Stimulated activated naive CD8-positive, alpha-beta T cell treated with anti-CD3 and anti-CD28 coated beads, Interleukin-15, amount 100 ng/mL, for 72 hours (primary cell): ENCODE measurements at regions not wholly inside any gene's neighbourhood (a gene's known extent, or its start where the extent isn't known, plus 50 kb on each side); places are given as distances from the start of the nearest gene placed in this dataset.

Experiments
- ATAC-seq: fragments of 150-1000 bp; cut with Tn5 transposase; 2 replicates; pipeline ENCODE4 v1.10.0; 2021; ENCODE audit warnings: mild to moderate bottlenecking, moderate library complexity
- DNase-seq, 2 donors: peaks; one replicate each; pipeline ENCODE4 v3.0.0; 2021 to 2022
- H3K27ac Mint-ChIP-seq, 2 donors: one replicate each; pipeline ENCODE4 v1.8.0; 2022; ENCODE audit warnings: mild to moderate bottlenecking in 2 of 2, mixed read lengths in 2 of 2, moderate library complexity in 2 of 2
- H3K27me3 Mint-ChIP-seq: one replicate; pipeline ENCODE4 v1.8.0; 2022; ENCODE audit warnings: mixed read lengths
- H3K4me1 Mint-ChIP-seq: one replicate; pipeline ENCODE4 v1.8.0; 2022; ENCODE audit warnings: mild to moderate bottlenecking, mixed read lengths
- H3K4me3 Mint-ChIP-seq, 2 donors: one replicate each; pipeline ENCODE4 v1.8.0; 2022; ENCODE audit warnings: mild to moderate bottlenecking in 2 of 2, mixed read lengths in 2 of 2, moderate library complexity in 1 of 2
- H3K9me3 Mint-ChIP-seq, 2 donors: one replicate each; pipeline ENCODE4 v1.8.0; 2022; ENCODE audit warnings: mixed read lengths in 2 of 2

DNA sequence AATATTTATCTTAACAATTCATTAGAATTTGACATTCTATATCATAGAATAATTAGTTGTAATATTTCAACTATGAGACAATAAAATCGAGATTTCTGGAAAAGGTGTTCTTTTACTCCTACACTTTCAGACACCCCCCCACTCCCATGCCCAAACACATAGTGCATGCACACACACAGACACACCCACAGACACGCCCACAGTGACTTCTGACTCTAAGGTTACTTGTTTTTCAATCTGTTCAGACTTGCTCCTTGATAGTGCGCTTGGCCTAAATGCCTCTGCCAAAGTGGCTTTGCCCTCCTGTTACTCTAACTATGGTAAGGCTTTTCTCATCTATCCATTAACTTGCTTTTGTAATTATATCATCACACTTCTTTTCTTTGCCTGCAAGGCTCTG is 144.0 kb upstream of the PPP1R3A start:
- Mint-ChIP-seq H3K27ac (no peak overlapping the region), H3K9me3 (peaks cover 4 to 5% of the 10 kb centered on the region in 2 donors), H3K4me3 (no peak overlapping the region), H3K4me1 (no peaks in the 10 kb centered on the region), H3K27me3 (peaks cover 5% of the 10 kb centered on the region)
- ATAC-seq (no peak), DNase-seq (no peak)

GRCh38 chr7:114051871-114052331 is 133.1 kb upstream of the PPP1R3A start:
- peaks cover 9% of the 10 kb centered on the region for H3K4me1 Mint-ChIP-seq
- no peak overlapping the region for H3K4me3 Mint-ChIP-seq
- H3K27ac Mint-ChIP-seq: no peak overlapping the region
- H3K27me3 Mint-ChIP-seq: no peaks in the 10 kb centered on the region
- peaks cover 4 to 7% of the 10 kb centered on the region in 2 donors for H3K9me3 Mint-ChIP-seq
- DNase-seq (no peak), ATAC-seq (no peak)

- Mint-ChIP-seq H3K4me1 (peaks cover 9% of the 10 kb centered on the region), H3K9me3 (no peaks in the 10 kb centered on the region), H3K27me3 (no peaks in the 10 kb centered on the region), H3K27ac (no peak overlapping the region), H3K4me3 (no peak overlapping the region)
- no peak for ATAC-seq
- DNase-seq: no peak
These were observed 131.8 kb upstream of the PPP1R3A start for GRCh38 chr7:114050571-114050970.

GRCh38 chr7:114048386-114049235 is 129.8 kb upstream of the PPP1R3A start:
- DNase-seq (no peak), ATAC-seq (peak; percentile 51)
- H3K4me3 Mint-ChIP-seq: peak overlapping the region; percentile 66 to 72
- peak overlapping the region in 1 of 2 donors; percentile 80 for H3K27ac Mint-ChIP-seq
- H3K4me1 Mint-ChIP-seq: peaks cover 9% of the 10 kb centered on the region
- H3K27me3 Mint-ChIP-seq: no peaks in the 10 kb centered on the region
- H3K9me3 Mint-ChIP-seq: no peaks in the 10 kb centered on the region

- Mint-ChIP-seq H3K27ac (peak overlapping the region in 1 of 2 donors; percentile 73), H3K4me3 (peak overlapping the region; percentile 66 to 72), H3K9me3 (no peaks in the 10 kb centered on the region), H3K4me1 (peaks cover 9% of the 10 kb centered on the region), H3K27me3 (no peaks in the 10 kb centered on the region)
- no peak for DNase-seq
- ATAC-seq: peak; percentile 75
These were observed 129.1 kb upstream of the PPP1R3A start for GRCh38 chr7:114047889-114048288.

- Mint-ChIP-seq H3K9me3 (no peaks in the 10 kb centered on the region), H3K27me3 (no peaks in the 10 kb centered on the region), H3K27ac (no peak overlapping the region), H3K4me3 (no peak overlapping the region), H3K4me1 (no peaks in the 10 kb centered on the region)
- no peak for ATAC-seq
- DNase-seq: no peak
These were observed 114.7 kb upstream of the PPP1R3A start for GRCh38 chr7:114033475-114033874.

- Mint-ChIP-seq H3K9me3 (no peaks in the 10 kb centered on the region), H3K4me1 (no peaks in the 10 kb centered on the region), H3K27me3 (no peaks in the 10 kb centered on the region), H3K27ac (no peak overlapping the region), H3K4me3 (no peak overlapping the region)
- DNase-seq: peak in 1 of 2 donors; percentile 7
- no peak for ATAC-seq
These were observed 107.8 kb upstream of the PPP1R3A start for GRCh38 chr7:114026486-114027089.

GRCh38 chr7:114021135-114021534 is 102.3 kb upstream of the PPP1R3A start:
- no peaks in the 10 kb centered on the region for H3K27me3 Mint-ChIP-seq
- H3K9me3 Mint-ChIP-seq: no peaks in the 10 kb centered on the region
- H3K4me3 Mint-ChIP-seq: no peak overlapping the region
- no peaks in the 10 kb centered on the region for H3K4me1 Mint-ChIP-seq
- H3K27ac Mint-ChIP-seq: no peak overlapping the region
- ATAC-seq (no peak), DNase-seq (no peak)

- H3K4me3 Mint-ChIP-seq: no peak overlapping the region
- DNase-seq (no peak), ATAC-seq (no peak)
- H3K27me3 Mint-ChIP-seq: no peaks in the 10 kb centered on the region
- no peak overlapping the region for H3K27ac Mint-ChIP-seq
- H3K9me3 Mint-ChIP-seq: peaks cover 4 to 14% of the 10 kb centered on the region in 2 donors
- H3K4me1 Mint-ChIP-seq: no peaks in the 10 kb centered on the region
These were observed 89.9 kb upstream of the PPP1R3A start for GRCh38 chr7:114008696-114009095.

DNA sequence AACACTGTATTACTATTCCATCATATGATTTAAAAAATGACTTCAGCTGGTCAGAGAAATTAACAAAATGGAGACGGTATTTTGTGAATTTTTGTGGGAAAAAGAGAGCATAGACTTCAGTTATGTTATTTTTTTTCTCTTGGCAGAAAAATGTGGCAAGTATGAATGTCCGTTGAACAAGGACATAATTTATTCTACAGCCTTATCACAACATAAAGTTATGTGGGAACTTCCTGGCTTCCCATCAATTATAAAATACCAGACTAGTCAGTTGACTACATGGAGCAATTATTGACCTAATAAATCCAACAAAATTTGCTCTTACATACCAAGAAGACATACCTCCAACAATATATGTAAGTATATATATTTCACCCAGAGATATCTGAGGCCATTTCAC is 88.6 kb upstream of the PPP1R3A start:
- peaks cover 13 to 27% of the 10 kb centered on the region in 2 donors for H3K9me3 Mint-ChIP-seq
- DNase-seq (no peak), ATAC-seq (no peak)
- H3K4me3 Mint-ChIP-seq: no peak overlapping the region
- H3K27ac Mint-ChIP-seq: no peak overlapping the region
- no peaks in the 10 kb centered on the region for H3K27me3 Mint-ChIP-seq
- H3K4me1 Mint-ChIP-seq: no peaks in the 10 kb centered on the region

DNA sequence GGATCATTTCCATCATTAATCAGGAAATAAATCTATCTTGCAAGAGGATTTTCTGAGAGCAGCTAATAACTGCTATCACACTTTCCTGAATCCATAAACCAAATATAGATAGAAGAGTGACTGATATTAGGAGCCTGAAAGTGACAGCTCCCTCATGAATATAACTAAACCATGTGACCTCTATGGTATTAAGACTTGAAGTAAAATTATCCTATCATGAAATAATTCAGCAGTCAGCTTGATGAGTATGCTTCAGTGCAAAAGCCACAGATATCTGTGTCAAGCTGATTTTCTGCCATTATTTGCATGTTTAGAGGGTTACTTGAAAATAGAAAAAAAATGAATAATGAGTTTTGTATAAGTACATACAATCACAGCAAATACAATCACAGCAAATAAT is 80.1 kb upstream of the PPP1R3A start:
- ATAC-seq: no peak
- Mint-ChIP-seq H3K9me3 (peaks cover 18 to 31% of the 10 kb centered on the region in 2 donors), H3K27me3 (no peaks in the 10 kb centered on the region), H3K27ac (no peak overlapping the region), H3K4me1 (no peaks in the 10 kb centered on the region), H3K4me3 (no peak overlapping the region)
- no peak for DNase-seq

DNA sequence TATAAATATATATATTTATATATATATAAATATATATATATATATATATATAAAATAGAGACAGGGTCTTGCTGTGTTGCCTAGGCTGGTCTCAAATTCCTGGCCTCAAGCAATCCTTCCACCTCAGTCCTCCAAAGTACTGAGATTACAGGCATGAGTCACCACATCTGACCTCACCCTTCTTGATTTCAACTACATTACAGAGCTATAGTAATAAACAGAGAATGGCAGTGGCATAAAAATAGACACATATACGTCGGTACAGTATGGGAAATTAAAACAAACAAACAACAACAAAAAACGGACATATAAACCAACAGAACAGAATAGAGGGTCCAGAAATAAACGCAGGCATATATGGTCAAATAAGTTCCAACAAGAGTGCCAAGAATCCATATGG is 77.6 kb upstream of the PPP1R3A start:
- DNase-seq (no peak), ATAC-seq (no peak)
- no peak overlapping the region for H3K4me3 Mint-ChIP-seq
- no peaks in the 10 kb centered on the region for H3K4me1 Mint-ChIP-seq
- no peak overlapping the region for H3K27ac Mint-ChIP-seq
- no peaks in the 10 kb centered on the region for H3K27me3 Mint-ChIP-seq
- peaks cover 5 to 6% of the 10 kb centered on the region in 2 donors for H3K9me3 Mint-ChIP-seq

GRCh38 chr7:113986216-113986615 is 67.4 kb upstream of the PPP1R3A start:
- H3K27me3 Mint-ChIP-seq: no peaks in the 10 kb centered on the region
- no peak for ATAC-seq

DNA sequence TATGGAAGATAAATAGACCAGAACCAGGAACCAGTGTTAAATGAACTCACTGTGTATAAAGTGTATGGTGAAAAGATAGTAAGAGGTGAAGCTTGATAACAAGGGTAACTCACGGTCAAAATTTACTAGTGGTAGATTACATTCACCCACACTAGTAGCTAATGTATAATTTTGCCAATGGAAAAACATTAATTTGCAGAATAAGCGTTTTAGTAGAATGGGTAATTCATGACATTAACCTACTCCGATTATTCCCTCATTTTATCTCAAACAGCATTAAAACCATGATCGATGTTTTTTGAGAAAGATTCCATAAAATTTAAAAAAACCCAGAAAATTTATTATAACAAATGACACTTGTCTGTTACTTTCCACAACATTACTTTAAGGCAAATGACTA is 57.7 kb upstream of the PPP1R3A start:
- H3K4me1 Mint-ChIP-seq: no peaks in the 10 kb centered on the region
- no peak overlapping the region for H3K4me3 Mint-ChIP-seq
- DNase-seq (no peak), ATAC-seq (no peak)
- H3K9me3 Mint-ChIP-seq: no peaks in the 10 kb centered on the region
- no peaks in the 10 kb centered on the region for H3K27me3 Mint-ChIP-seq
- H3K27ac Mint-ChIP-seq: no peak overlapping the region

More at GRCh38 chr7:113986216-113986615, 67.4 kb upstream of the PPP1R3A start:
- no peaks in the 10 kb centered on the region for H3K4me1 Mint-ChIP-seq
- no peak for DNase-seq
- H3K4me3 Mint-ChIP-seq: no peak overlapping the region
- H3K9me3 Mint-ChIP-seq: peaks cover 0 to 7% of the 10 kb centered on the region in 2 donors
- H3K27ac Mint-ChIP-seq: no peak overlapping the region

DNA sequence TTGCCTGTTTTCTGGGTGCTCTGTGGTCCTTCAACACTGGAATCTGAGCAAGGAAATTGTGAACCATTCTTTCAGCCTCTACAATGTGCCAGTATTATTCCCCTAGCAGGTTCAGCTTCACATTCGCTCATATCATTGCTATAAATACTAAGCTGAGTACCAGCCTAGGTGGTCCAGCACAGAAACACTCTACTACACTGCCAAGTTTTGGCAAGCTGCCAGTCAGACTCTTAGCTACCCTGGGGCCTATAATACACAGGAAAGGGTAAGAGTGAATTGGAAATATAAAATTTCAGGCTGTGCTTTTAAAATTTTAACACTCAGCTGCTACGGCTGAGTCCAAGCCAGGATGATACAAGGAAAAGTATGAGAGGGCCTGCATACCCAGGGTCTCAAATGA is 49.9 kb upstream of the PPP1R3A start:
- Mint-ChIP-seq H3K9me3 (peaks cover 0 to 5% of the 10 kb centered on the region in 2 donors), H3K4me3 (no peak overlapping the region), H3K4me1 (no peaks in the 10 kb centered on the region), H3K27ac (no peak overlapping the region), H3K27me3 (no peaks in the 10 kb centered on the region)
- ATAC-seq (no peak), DNase-seq (no peak)
